NOMO-1 (cell line): ENCODE measurements at regions not wholly inside any gene's neighbourhood (a gene's known extent, or its start where the extent isn't known, plus 50 kb on each side); places are given as distances from the start of the nearest gene placed in this dataset.

Experiments used
- DNase-seq, 2 experiments: peaks; one replicate each; lab custom pipeline; 2025; ENCODE audit not compliant: unreplicated experiment in 2 of 2; lab: John Stamatoyannopoulos, UW

DNA sequence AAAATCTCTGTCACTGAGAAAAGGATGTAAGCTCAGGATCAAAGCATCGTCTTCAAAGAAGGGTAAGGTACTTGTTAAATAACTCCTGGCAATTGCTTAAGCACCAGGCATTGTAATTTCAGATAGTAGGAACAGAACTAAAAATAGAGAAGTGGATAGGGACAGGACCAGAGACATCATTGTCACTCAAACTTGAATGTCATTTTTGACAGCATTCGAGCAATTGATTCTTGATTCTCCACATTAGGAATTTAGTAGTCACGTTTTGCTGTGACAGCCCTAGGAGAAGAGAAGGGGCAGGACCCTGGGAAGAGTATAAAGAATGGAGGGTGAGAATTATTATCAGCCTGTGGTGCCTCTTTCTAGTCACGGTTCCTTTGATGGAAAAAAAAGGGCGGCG is 50.1 kb upstream of the BACH2 start:
- no peak for DNase-seq
